Ovary (tissue), 7 donors: ENCODE measurements at regions not wholly inside any gene's neighbourhood (a gene's known extent, or its start where the extent isn't known, plus 50 kb on each side); places are given as distances from the start of the nearest gene placed in this dataset.

Experiments used
- DNase-seq, 5 donors: peaks; one replicate each; pipeline ENCODE4 v3.0.0-alpha.2; 2019 to 2020
- H3K27ac ChIP-seq, 2 donors: fragments of 200-600 bp; one replicate each; pipeline versions ENCODE4 v1.5.1 to v1.8.0; 2019 to 2022
- H3K27me3 ChIP-seq: fragments of 200-600 bp; one replicate; pipeline ENCODE4 v1.8.0; 2022
- H3K36me3 ChIP-seq: fragments of 200-600 bp; sonication (generic); one replicate; pipeline ENCODE4 v1.5.1; 2019
- H3K4me1 ChIP-seq: one replicate; pipeline ENCODE4 v1.8.1; 2013; ENCODE audit warnings: mild to moderate bottlenecking, moderate library complexity; ENCODE audit not compliant: insufficient read depth
- H3K4me3 ChIP-seq: fragments of 200-600 bp; sonication (generic); one replicate; pipeline ENCODE4 v1.5.1; 2017
- H3K9me3 ChIP-seq, 2 donors: fragments of 200-600 bp in 1 of 2; sonication (generic) in 1 of 2; one replicate each; pipeline versions ENCODE4 v1.5.1 to v1.8.1; 2013 to 2019; ENCODE audit warnings: mild to moderate bottlenecking in 1 of 2, moderate library complexity in 1 of 2
- CTCF ChIP-seq, 3 donors: fragments of 450-650 bp in 2 of 3; fragments of 200-600 bp in 1 of 3; IDR thresholded peaks; one replicate each; pipeline versions ENCODE4 v1.5.1 to v1.8.0; 2016 to 2022; ENCODE audit warnings: antibody characterized with exemption in 3 of 3, mild to moderate bottlenecking in 1 of 3
- EP300 ChIP-seq: sonication (generic); formaldehyde crosslinking; IDR thresholded peaks from one replicate; pipeline ENCODE4 v1.6.1; 2017; ENCODE audit warnings: antibody characterized with exemption
- POLR2A ChIP-seq: fragments of 450-650 bp; IDR thresholded peaks from one replicate; pipeline ENCODE4 v1.6.1; 2017; ENCODE audit warnings: antibody characterized with exemption, mild to moderate bottlenecking, moderate library complexity
- WGBS, 3 donors: extraction: QIAGEN DNeasy Blood & Tissue Kit in 1 of 3; methylation state at CpG; one replicate each; pipeline versions ENCODE4 v1.1.5 to v1.1.7; 2013 to 2017; 5-methylcytosine and 5-hydroxymethylcytosine counted together
- intact Hi-C, 4 donors: fragments of 100-400 bp; cut with DNase I; formaldehyde crosslinking; loops; one replicate each; pipeline versions ENCODE4 v1.11.0 to v1.15.1; 2022 to 2023
- donor health status: DM: no; HTN: no; CAD: no; lungs with moderate emphysema.
- donor health status: DM: no; HTN: no; CAD: no.
- donor health status: Bipolar disorder and iron deficiency.
- donor health status: DM: no; HTN: no; CAD: no.
- donor health status: DM: yes; HTN: yes; CAD: no.

GRCh38 chr12:91870872-91871707 lies 274.6 kb downstream of the BTG1 start:
- TF ChIP-seq POLR2A (no peak), CTCF (IDR thresholded peaks at IDR 0.05) (no peak), EP300 (no peak)
- H3K27me3 ChIP-seq, result no peaks in the 10 kb centered on the region
- H3K4me3 ChIP-seq, result no peak overlapping the region
- intact Hi-C loops, result no loop called here
- no peaks in the 10 kb centered on the region for H3K36me3 ChIP-seq
- H3K9me3 ChIP-seq, result no peaks in the 10 kb centered on the region
- H3K27ac ChIP-seq, result no peak overlapping the region
- 91 to 92% (median 92%) methylated on average over 9 of the region's 9 CpGs for WGBS, 3 donors
- DNase-seq, result no peak
- H3K4me1 ChIP-seq, result no peaks in the 10 kb centered on the region

- Histone ChIP-seq H3K9me3 (no peaks in the 10 kb centered on the region), H3K27ac (no peak overlapping the region), H3K4me3 (no peak overlapping the region), H3K36me3 (no peaks in the 10 kb centered on the region), H3K27me3 (no peaks in the 10 kb centered on the region), H3K4me1 (no peaks in the 10 kb centered on the region)
- intact Hi-C loops, result no loop called here
- TF ChIP-seq CTCF (IDR thresholded peaks at IDR 0.05) (no peak), POLR2A (no peak), EP300 (no peak)
- WGBS, 3 donors, result 26 to 41% (median 34%) methylated on average over 4 of the region's 4 CpGs
- no peak for DNase-seq
These were observed 277.6 kb downstream of the BTG1 start for GRCh38 chr12:91868054-91868453.

GRCh38 chr12:91866566-91866965 lies 279.1 kb downstream of the BTG1 start:
- DNase-seq, result no peak
- Histone ChIP-seq H3K9me3 (no peaks in the 10 kb centered on the region), H3K36me3 (no peaks in the 10 kb centered on the region), H3K27ac (no peak overlapping the region), H3K27me3 (no peaks in the 10 kb centered on the region), H3K4me1 (no peaks in the 10 kb centered on the region), H3K4me3 (no peak overlapping the region)
- 87 to 93% (median 93%) methylated on average over 5 of the region's 5 CpGs for WGBS, 3 donors
- intact Hi-C loops, result no loop called here
- TF ChIP-seq CTCF (IDR thresholded peaks at IDR 0.05) (no peak), POLR2A (no peak), EP300 (no peak)

GRCh38 chr12:91863702-91864101 lies 281.9 kb downstream of the BTG1 start:
- WGBS, 3 donors, result 82 to 89% (median 87%) methylated on average over 3 of the region's 3 CpGs
- TF ChIP-seq CTCF (IDR thresholded peaks at IDR 0.05) (no peak), EP300 (no peak), POLR2A (no peak)

More at GRCh38 chr12:91863702-91864101, 281.9 kb downstream of the BTG1 start:
- Histone ChIP-seq H3K4me3 (no peak overlapping the region), H3K27me3 (no peaks in the 10 kb centered on the region), H3K4me1 (no peaks in the 10 kb centered on the region), H3K27ac (no peak overlapping the region), H3K9me3 (no peaks in the 10 kb centered on the region), H3K36me3 (no peaks in the 10 kb centered on the region)
- DNase-seq, result no peak
- intact Hi-C loops, result no loop called here
